ENCODE measurements at regions not wholly inside any gene's neighbourhood (a gene's known extent, or its start where the extent isn't known, plus 50 kb on each side); places are given as distances from the start of the nearest gene placed in this dataset.

GRCh38 chr3:19811689-19812088, 122.3 kb downstream of the EFHB start:
- H3K27ac ChIP-seq, result no peak overlapping the region
- intact Hi-C loops (cut with DNase I), result no loop called here

DNA sequence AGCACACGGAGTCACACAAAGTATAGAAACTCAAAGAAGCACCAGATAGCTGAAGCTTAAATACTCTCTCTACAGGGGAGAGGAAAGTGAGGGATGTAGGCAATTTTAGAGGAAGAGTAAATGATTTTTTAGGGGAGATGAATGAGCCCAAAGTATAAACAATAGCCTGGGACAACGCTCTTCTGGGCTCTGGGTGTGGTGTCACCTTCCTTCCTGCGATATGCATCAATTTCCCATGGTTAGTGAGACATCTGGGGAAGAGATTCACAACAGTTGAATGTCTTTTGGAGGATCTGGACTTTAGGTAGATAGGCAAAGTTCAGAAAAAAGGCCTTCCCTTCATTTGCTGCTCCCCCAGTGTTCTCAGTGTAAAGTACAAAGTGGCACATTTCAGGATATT, 125.2 kb downstream of the EFHB start:
- 43 to 57% methylated on average over 3 of the region's 3 CpGs for WGBS, 2 donors
- TF ChIP-seq POLR2A (IDR thresholded peaks at IDR 0.05), result no peak
- no peak for TF ChIP-seq CTCF (IDR thresholded peaks at IDR 0.05)
- Histone ChIP-seq H3K9me3 (peaks cover 0 to 6% (median 0%) of the 10 kb centered on the region in 3 donors), H3K27ac (no peak overlapping the region), H3K4me1 (no peaks in the 10 kb centered on the region), H3K36me3 (replicated peaks in 1 of 2; ENCODE audit: insufficient read depth in 1 of 2, low read depth in 2 of 2) (no peaks in the 10 kb centered on the region), H3K27me3 (no peaks in the 10 kb centered on the region), H3K4me3 (no peak overlapping the region)
- no peak for DNase-seq
- intact Hi-C loops (cut with DNase I), result no loop called here
- no peak for ATAC-seq

More at GRCh38 chr3:19811689-19812088, 122.3 kb downstream of the EFHB start:
- Histone ChIP-seq H3K4me1 (no peaks in the 10 kb centered on the region), H3K27me3 (no peaks in the 10 kb centered on the region), H3K9me3 (no peaks in the 10 kb centered on the region), H3K4me3 (no peak overlapping the region), H3K36me3 (replicated peaks in 1 of 2; ENCODE audit: insufficient read depth in 1 of 2, low read depth in 2 of 2) (no peaks in the 10 kb centered on the region)
- DNase-seq (no peak), ATAC-seq (no peak)
- WGBS, 2 donors, result 29 to 47% methylated on average over 3 of the region's 3 CpGs
- no peak for TF ChIP-seq POLR2A (IDR thresholded peaks at IDR 0.05)
- TF ChIP-seq CTCF (IDR thresholded peaks at IDR 0.05), result no peak

GRCh38 chr3:19799887-19800286, 134.1 kb downstream of the EFHB start:
- Histone ChIP-seq H3K4me3 (no peak overlapping the region), H3K27ac (no peak overlapping the region), H3K36me3 (replicated peaks in 1 of 2; ENCODE audit: insufficient read depth in 1 of 2, low read depth in 2 of 2) (no peaks in the 10 kb centered on the region), H3K9me3 (peaks cover 0 to 16% (median 0%) of the 10 kb centered on the region in 3 donors), H3K27me3 (no peaks in the 10 kb centered on the region), H3K4me1 (no peaks in the 10 kb centered on the region)
- DNase-seq, result no peak
- no peak for TF ChIP-seq POLR2A (IDR thresholded peaks at IDR 0.05)
- TF ChIP-seq CTCF (IDR thresholded peaks at IDR 0.05), result no peak
- intact Hi-C loops (cut with DNase I), result no loop called here
- no peak for ATAC-seq

DNA sequence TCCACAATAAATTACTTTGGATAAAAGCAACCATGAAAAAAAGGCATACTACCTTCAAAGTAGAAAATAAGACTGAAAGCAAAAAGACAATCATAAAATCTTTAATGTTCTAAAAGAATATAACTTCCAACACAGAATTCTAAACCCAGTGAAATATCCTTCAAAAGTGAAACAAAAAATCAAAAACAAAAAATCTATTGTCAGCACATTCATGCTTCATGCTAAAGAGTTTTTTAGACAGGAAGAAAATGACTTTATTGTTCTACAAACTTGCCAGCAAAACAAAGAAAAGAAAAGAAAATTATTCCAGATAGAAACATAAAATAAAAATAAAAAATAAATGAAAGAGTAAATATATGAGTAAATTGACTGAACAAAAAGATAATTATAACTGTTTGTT, 134.9 kb downstream of the EFHB start:
- no peak for TF ChIP-seq POLR2A (IDR thresholded peaks at IDR 0.05)
- TF ChIP-seq CTCF (IDR thresholded peaks at IDR 0.05), result no peak
- intact Hi-C loops (cut with DNase I), result no loop called here
- no peak for ATAC-seq

GRCh38 chr3:19798324-19798723, 135.7 kb downstream of the EFHB start:
- TF ChIP-seq CTCF (IDR thresholded peaks at IDR 0.05) (no peak), POLR2A (IDR thresholded peaks at IDR 0.05) (no peak)
- intact Hi-C loops (cut with DNase I), result no loop called here
- Histone ChIP-seq H3K27me3 (no peaks in the 10 kb centered on the region), H3K4me1 (no peaks in the 10 kb centered on the region), H3K9me3 (peaks cover 0 to 5% (median 0%) of the 10 kb centered on the region in 3 donors), H3K27ac (no peak overlapping the region), H3K4me3 (no peak overlapping the region), H3K36me3 (replicated peaks in 1 of 2; ENCODE audit: insufficient read depth in 1 of 2, low read depth in 2 of 2) (no peaks in the 10 kb centered on the region)
- DNase-seq, result no peak
- WGBS, 2 donors, result 45 to 49% methylated on average over 2 of the region's 2 CpGs
- no peak for ATAC-seq

More for the DNA sequence above, 134.9 kb downstream of the EFHB start:
- Histone ChIP-seq H3K36me3 (replicated peaks in 1 of 2; ENCODE audit: insufficient read depth in 1 of 2, low read depth in 2 of 2) (no peaks in the 10 kb centered on the region), H3K9me3 (peaks cover 0 to 13% (median 0%) of the 10 kb centered on the region in 3 donors), H3K27ac (no peak overlapping the region), H3K27me3 (no peaks in the 10 kb centered on the region), H3K4me3 (no peak overlapping the region), H3K4me1 (no peaks in the 10 kb centered on the region)
- no peak for DNase-seq
